D341Med (cell line): ENCODE measurements at regions not wholly inside any gene's neighbourhood (a gene's known extent, or its start where the extent isn't known, plus 50 kb on each side); places are given as distances from the start of the nearest gene placed in this dataset.

Source experiments
- DNase-seq: peaks from one replicate; pipeline ENCODE4 v3.0.0; 2012; ENCODE audit warnings: low spot score

DNA sequence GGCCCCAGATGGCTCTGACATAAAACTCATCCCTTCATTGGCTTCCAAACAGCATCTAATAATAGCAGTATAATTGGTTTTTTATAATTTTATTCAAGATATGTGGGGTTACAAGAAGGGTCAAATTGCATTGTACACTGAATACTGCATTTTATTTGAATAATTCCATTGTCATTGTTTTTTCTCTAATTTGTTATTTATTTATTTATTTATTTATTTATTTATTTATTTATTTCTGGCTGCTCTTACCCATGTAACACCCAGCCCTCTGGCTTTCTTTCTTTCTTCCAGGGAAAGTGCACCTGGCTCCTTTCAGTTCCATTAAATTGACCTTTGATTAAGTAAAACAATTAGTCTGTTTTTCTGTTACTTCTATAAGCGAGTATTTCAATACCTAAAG, 210.1 kb downstream of the CDH9 start:
- DNase-seq, result no peak

GRCh38 chr5:26813235-26813634, 225.2 kb downstream of the CDH9 start:
- DNase-seq, result no peak

- DNase-seq, result no peak
These were observed 225.7 kb downstream of the CDH9 start for GRCh38 chr5:26812714-26813113.

GRCh38 chr5:26807231-26808199, 230.9 kb downstream of the CDH9 start:
- DNase-seq, result no peak

- no peak for DNase-seq
These were observed 233.3 kb downstream of the CDH9 start for GRCh38 chr5:26805076-26805475.

DNA sequence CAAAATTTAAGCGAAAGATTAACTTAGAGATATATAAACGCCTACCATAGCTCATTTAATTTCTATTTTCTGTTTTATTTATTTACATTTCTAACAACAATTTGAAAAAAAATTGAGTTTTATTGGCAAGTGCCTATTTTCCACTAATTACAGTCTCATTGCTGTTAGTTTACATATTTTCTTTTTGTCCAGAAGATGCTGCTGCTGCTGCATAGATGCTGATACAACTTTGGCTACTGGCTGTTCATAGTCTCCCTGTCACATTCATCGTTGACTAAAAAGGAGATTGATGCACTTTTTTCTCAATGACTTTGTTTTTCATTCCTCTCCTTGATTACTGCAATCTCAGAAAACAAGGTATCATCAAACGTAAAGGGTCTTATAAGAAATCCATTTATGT, 235.4 kb downstream of the CDH9 start:
- DNase-seq, result no peak

DNA sequence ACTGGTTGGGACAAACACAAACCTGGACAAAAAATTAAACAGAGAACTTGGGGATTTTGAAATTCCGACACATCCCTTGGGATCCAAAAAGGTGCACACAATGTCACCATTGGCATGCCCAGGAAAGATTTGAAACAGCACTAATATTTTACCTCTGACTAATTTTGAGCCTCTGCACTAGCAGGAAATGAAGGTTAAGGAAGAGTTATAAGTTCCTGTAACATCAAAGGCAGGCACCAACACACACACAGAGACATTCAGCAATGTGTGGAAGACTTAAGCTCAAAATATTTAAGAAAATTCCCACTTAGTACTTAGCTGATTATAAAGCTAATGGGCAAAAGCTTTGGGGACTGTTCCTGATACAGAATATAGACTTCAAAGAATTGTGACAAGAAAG, 247.0 kb downstream of the CDH9 start:
- no peak for DNase-seq

DNA sequence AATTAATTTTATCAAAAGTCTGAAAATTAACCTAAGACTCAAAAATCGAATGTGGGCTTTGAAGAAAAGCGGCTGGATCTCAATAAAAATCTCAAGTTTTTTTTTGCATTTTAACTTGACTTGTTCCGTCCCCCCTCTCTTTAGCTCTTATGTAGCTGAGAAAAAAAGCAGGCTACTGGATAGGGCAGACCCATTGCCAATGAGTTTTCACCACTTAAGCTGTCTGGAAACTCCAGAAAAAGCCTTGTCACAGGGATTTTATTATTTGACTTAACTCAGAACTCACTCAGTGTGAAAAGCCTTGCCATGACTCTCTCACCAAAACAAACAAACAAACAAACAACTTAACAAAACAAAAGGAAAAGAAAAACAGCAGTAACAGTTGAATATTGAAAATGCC, 247.4 kb downstream of the CDH9 start:
- DNase-seq, result no peak

- no peak for DNase-seq
These were observed 275.2 kb downstream of the CDH9 start for GRCh38 chr5:26763215-26763614.

- no peak for DNase-seq
These were observed 276.9 kb downstream of the CDH9 start for GRCh38 chr5:26761446-26761845.

GRCh38 chr5:26761045-26761444, 277.3 kb downstream of the CDH9 start:
- peak; percentile 22 for DNase-seq

DNA sequence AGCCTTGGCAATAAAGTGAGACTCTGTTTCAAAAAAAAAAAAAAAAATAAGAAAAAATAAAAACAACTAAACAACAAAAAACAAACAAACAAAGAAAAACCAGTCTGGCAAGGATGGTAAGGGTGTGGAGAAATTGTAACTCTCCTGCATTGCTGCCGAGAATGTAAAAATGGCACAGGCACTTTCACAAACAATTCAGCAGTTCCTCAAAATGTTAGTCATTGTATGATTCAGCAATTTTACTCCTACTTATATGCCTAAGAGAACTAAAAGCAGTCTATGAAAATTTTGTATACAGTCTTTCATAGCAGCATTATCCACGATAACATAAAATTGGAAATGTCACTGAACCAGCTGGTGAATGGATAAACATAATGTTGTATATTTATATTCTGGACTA, 280.4 kb downstream of the CDH9 start:
- DNase-seq, result no peak

GRCh38 chr5:26749829-26750228, 288.6 kb downstream of the CDH9 start:
- no peak for DNase-seq

DNA sequence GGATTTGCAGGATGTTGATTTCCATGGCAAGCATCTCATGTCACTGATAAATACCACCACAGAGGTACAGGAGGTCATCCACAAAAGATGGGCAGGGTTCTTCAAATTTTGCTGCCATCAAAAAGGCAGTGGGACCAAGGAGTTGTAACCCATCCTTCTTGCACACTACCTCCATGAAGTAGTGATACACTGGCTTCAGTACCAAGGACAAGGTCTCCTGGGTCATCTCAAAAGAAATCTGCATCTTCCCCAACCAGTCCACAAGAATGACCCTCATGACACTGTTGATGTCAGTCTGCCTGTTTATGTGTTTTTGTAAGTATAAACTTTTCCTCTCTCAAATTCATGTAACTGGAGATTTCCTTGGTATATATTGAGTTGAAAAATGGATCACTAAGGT, 298.2 kb downstream of the CDH9 start:
- no peak for DNase-seq

GRCh38 chr5:26737348-26738265, 300.8 kb downstream of the CDH9 start:
- no peak for DNase-seq

DNA sequence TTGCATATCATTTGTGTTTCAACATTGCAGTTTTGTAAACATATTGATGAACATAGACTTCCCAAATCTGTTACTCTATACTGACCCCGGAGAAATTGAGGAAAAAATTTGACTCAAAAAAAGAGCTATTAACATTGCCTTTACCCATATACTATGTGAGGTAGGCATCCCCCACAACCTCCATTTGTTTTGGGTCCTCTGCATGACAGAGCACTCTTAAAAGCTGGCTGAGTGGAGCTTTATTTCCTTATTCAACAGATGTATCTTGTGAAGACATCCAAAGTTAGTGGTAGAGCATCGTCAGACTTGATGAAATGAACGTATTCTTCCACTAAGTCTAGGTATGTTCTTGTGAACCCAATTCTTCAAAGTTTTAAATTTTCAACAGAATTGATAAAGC, 310.5 kb downstream of the CDH9 start:
- DNase-seq, result no peak

- no peak for DNase-seq
These were observed 318.6 kb downstream of the CDH9 start for GRCh38 chr5:26719803-26720202.

DNA sequence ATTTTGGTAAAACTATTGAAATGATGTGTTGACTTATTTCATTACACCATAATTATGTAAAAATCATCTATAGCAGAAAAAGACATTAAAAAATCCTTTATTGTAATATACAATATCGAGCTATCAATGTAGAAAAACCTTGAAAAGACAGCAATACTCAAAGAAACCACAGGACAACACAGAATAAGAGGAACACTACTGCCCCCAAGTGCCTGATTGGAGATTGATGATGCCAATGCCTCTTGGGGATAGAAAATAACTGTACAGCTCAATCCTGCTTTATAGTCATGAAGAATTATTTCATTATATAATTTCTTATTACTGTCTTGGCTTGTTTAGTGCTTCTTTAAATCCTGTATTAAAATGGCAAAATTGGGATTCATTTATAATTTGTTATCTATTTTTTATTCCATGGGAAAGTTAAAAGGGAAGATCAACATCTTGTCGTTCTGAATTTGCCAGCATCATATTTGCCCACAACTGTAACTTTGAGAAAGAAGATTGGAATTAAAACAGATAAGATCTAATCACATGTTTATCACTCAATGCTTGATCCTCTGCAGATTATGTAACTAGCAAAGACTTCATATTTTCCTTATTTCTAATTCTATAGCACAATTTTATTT, 337.5 kb downstream of the CDH9 start:
- DNase-seq, result peak; percentile 52

DNA sequence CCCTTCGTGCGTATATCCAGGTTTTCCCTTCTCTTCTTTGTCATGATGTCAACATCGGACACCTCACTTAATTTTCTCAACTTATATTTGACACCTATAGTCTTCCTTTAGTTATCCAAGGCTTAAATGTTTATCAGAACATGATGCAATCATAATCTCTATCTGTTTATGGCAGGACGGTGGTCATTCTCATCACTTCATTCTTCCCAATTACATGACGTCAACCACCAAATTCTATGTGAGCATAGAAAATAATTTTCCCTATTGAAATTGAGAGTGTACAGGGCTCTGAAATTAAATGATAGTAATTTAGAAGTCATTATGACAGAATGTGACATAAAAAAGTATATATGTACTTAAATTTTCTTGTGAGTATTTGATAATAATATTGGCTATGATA, 345.4 kb downstream of the CDH9 start:
- DNase-seq, result no peak

- no peak for DNase-seq
These were observed 346.9 kb downstream of the CDH9 start for GRCh38 chr5:26691486-26691885.

DNA sequence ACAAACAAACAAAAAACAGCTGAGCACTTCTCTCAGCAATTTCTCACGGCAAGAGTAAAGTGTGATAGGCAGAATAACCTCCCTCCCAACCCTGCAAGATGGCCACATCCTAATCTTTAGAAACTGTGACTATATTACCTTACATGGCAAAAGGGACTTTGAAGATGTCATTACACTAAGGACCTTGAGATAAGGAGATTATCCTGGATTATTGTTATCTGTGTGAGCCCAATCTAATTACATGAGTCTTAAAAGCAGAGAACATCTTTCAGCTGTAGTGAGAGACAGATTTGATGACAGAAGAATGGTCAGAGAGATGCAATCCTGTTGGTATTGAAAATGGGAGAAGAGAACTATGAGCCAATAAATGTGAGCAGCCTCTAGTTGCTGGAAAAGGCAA, 347.9 kb downstream of the CDH9 start:
- DNase-seq, result peak; percentile 27

DNA sequence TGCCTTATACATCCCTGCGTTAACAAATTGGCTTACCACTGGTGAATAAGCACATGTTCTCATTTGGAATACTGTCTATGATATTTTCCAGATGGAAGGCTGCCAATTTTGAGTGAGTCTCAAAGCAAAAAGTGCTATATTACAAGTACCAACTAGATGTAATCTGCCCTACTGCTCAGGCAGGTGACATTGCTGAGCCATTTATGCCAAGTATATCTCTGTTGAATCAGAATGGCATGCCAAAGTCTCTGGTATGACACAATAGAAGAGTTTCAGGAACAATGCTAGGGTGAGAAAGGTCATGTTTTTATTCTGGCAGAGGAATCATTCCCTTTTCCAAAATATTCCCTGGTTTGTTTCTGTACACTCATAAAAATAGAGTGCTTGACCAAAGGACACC, 356.5 kb downstream of the CDH9 start:
- no peak for DNase-seq

GRCh38 chr5:26674846-26675245, 363.5 kb downstream of the CDH9 start:
- no peak for DNase-seq
